HG02623 (cell line): ENCODE measurements at regions not wholly inside any gene's neighbourhood (a gene's known extent, or its start where the extent isn't known, plus 50 kb on each side); places are given as distances from the start of the nearest gene placed in this dataset.
A peak's percentile ranks its signal among the peaks of the same experiment; 100 is the strongest.

ENCODE experiments used
- ATAC-seq: cut with Tn5 transposase; IDR thresholded peaks from one replicate; pipeline ENCODE4 v1.9.1; 2021; ENCODE audit warnings: moderate library complexity; ENCODE audit not compliant: unreplicated experiment

- no peak for ATAC-seq
Measured at GRCh38 chr14:89014569-89014850, 190.1 kb downstream of the TTC8 start.

GRCh38 chr14:89015016-89015415 lies 190.6 kb downstream of the TTC8 start:
- ATAC-seq = no peak

- no peak for ATAC-seq
Measured at GRCh38 chr14:89017417-89017816, 193.0 kb downstream of the TTC8 start.

- ATAC-seq = no peak
Measured at GRCh38 chr14:89022274-89022673, 197.8 kb downstream of the TTC8 start.

GRCh38 chr14:89024691-89025090 lies 200.2 kb downstream of the TTC8 start:
- no peak for ATAC-seq

GRCh38 chr14:89025561-89026236 lies 201.2 kb downstream of the TTC8 start:
- ATAC-seq = no peak

- peak; percentile 85 for ATAC-seq
Measured at GRCh38 chr14:89027097-89027740, 202.8 kb downstream of the TTC8 start.

GRCh38 chr14:89028462-89029134 lies 204.1 kb downstream of the TTC8 start:
- no peak for ATAC-seq

- no peak for ATAC-seq
Measured at GRCh38 chr14:89029961-89030694, 205.7 kb downstream of the TTC8 start.

GRCh38 chr14:89030921-89031320 lies 206.5 kb downstream of the TTC8 start:
- ATAC-seq = no peak

- ATAC-seq = no peak
Measured at GRCh38 chr14:89032086-89032649, 207.7 kb downstream of the TTC8 start.

- ATAC-seq = no peak
Measured at GRCh38 chr14:89033756-89034155, 209.3 kb downstream of the TTC8 start.

- no peak for ATAC-seq
Measured at GRCh38 chr14:89036371-89036770, 211.9 kb downstream of the TTC8 start.

GRCh38 chr14:89037065-89037464 lies 212.6 kb downstream of the TTC8 start:
- ATAC-seq = no peak

- ATAC-seq = no peak
Measured at GRCh38 chr14:89040080-89040459, 215.6 kb downstream of the TTC8 start.

GRCh38 chr14:89040460-89041256 lies 216.2 kb downstream of the TTC8 start:
- ATAC-seq = no peak

GRCh38 chr14:89041257-89041582 lies 216.8 kb downstream of the TTC8 start:
- no peak for ATAC-seq

- no peak for ATAC-seq
Measured at GRCh38 chr14:89042021-89042420, 217.6 kb downstream of the TTC8 start.

GRCh38 chr14:89053303-89053702 lies 228.9 kb downstream of the TTC8 start:
- no peak for ATAC-seq

GRCh38 chr14:89056394-89056793 lies 231.9 kb downstream of the TTC8 start:
- no peak for ATAC-seq

GRCh38 chr14:89058697-89059096 lies 234.2 kb downstream of the TTC8 start:
- no peak for ATAC-seq
